ENCODE measurements at regions not wholly inside any gene's neighbourhood (a gene's known extent, or its start where the extent isn't known, plus 50 kb on each side); places are given as distances from the start of the nearest gene placed in this dataset.
"Not testable (repeated sequence)": the region's sequence is repeated elsewhere in the genome, so short reads cannot be mapped to it uniquely, and the experiment has no call there.

DNA sequence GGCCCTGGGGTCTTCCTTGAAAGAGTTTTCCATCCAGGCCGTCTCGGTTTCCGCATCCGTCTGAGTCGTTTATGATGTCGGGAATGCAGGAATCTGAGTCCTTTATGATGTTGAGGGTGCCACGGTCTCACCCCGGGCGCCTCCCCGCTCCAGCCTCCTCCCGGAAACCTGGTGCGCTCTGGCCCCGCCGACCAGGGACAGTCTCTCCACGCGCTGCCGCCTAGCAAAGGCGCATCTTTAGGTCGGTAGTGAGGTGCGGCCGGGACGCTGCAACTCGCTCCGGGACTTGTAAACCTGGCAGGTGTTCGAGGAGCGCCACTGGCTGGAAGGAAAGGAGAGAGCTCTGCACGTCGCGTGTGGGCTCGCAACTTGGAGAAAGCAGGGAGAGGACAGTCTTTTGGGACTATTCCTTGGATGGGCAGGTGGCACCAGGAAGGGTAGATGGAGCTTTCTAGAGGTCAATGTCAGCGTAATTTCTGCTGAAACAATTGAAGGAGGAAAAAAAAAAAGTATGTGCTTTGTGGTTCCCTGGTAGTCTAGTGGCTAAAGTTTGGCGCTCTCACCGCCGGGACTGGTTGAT lies 132.0 kb downstream of the FAM72B start:
- DNase-seq = peak; percentile 9

- DNase-seq = not testable (repeated sequence)
Measured at GRCh38 chr1:121054928-121055327, 129.2 kb downstream of the FAM72B start.

DNA sequence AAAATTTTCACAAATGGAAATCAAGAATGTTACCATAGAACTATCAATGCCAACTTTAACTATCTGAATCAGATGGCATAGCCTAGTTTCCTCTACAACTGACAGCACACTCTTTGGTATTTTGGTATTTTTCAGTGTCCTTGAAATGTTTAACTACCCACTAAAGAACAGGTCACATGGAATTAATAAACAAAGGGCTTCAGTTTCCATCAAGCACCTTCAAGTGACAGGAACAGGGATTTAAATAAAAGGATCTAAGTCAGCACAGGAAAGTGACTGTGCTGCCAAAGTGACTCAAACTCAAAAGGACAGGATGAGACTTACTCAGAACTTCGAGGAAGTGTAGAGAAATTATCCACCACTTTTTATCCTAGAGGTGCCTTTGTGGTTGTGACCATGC lies 117.2 kb downstream of the FAM72B start:
- not testable (repeated sequence) for DNase-seq

DNA sequence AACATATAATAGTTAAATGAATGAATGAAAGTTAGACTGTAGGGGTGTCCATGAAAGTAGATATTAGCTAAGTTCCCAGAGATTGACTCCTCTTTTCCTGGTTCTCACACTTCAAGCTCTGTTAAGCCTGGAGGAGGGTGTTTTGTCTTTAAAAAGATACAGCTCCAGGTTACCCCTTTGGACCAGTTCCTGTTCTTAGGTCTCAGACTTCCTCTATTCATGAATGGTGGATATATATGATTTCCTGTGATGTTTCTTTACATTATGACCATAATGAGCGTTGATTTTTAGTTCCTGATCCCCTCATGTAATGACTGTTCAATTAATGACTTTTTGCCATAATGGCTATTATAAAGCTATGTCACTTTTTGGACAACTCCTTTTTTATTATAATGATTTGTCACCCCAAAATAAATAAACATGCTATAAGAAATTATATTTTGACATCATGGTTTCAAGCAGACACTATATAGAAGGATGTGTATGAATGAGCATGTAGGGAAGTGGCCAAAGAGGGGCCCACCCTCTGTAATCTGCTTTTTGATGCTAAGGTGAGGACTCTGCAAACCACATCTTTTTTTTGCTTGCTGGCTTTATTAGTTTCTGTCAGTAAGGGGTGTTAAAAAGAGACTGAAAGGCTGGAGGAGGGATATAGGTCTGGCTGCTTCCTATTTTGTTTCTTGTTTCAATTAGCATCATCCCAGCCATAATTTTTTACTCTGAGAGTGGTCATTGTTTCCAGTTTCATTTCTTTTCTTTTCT lies 115.2 kb downstream of the FAM72B start:
- not testable (repeated sequence) for DNase-seq

DNA sequence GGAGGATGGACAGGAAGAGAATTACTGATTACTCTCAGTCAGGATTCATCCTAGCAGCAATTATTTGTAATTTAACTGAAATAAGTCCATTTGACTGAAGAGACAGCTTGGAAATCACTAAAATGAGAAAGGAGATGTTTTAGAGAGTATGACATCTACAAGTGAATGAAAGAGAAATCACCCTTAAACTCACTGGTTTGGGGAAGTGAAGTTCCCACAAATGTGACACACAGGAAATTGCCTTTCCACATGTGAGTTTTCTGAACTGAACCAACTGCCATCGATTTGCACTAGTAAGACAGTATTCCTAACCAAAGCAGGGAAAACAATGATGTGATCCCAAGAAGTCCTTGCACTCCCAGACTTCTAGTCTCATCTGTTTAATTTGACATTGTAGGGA lies 110.3 kb downstream of the FAM72B start:
- DNase-seq = not testable (repeated sequence)

- not testable (repeated sequence) for DNase-seq
Measured at GRCh38 chr1:121075254-121075805, 108.8 kb downstream of the FAM72B start.

DNA sequence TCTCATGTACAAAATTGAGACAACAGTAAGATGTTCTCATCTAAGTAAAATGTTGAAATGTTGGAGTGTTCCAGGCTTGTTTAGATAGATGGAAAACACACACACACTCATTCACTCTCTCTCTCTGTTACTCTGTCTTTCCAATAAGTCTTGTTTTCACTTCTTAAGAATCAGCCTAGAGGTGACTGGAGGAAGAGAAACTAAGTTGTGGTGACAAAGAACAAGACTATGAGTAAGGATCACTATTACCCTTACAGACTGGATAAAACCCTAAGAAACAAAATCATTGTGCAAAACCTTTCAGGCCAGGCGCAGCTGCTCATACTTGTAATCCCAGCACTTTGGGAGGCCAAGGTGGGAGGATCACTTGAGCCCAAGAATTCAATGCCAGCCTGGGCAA lies 107.5 kb downstream of the FAM72B start:
- DNase-seq = not testable (repeated sequence)

GRCh38 chr1:121079655-121080054 lies 104.5 kb downstream of the FAM72B start:
- DNase-seq = not testable (repeated sequence)

GRCh38 chr1:121080197-121080903 lies 103.8 kb downstream of the FAM72B start:
- not testable (repeated sequence) for DNase-seq

DNA sequence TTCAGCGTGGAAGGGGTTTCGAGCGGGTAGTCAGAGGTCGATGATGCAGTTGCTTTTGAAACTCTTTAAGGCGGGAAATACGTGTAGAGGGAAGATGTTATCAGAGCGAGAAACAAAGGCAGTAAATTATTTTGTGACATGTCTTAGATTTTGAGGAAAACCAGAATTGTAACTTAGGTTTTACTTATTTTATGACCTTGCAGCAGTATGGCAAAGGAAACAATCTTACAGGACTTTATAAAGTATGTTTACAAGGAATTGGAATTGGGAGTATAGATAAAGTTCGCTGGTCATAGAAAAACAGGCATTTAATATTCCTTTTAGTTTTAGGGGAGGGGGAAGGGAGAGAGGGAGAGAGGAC lies 103.3 kb downstream of the FAM72B start:
- DNase-seq = not testable (repeated sequence)

DNA sequence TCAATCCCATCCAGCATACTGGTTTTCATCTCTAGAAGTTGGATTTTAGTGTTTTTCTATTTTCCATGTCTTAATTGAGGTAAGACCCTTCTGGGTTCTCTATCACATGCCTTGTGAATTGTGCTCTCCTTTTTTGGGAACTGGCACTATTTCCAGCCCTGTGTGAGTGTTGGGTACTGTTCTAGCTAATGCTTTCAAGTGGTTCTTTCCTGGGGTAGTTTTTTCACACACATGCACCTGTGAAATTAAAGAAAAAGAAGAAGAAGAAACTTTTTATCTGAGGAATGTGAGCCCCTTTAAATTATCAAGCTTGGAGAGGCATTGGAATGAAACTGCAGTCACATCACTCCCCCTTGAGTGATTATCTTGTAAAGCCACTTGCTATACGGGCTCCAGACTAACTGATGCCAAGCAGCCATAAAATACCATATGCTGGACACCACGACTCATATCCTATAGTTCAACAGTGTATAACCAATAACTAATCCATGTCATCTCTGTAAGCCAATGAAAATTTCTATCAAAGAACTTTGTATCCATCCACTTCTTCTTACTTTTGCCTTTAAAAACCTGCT lies 102.4 kb downstream of the FAM72B start:
- not testable (repeated sequence) for DNase-seq

GRCh38 chr1:121082995-121083394 lies 101.1 kb downstream of the FAM72B start:
- DNase-seq = not testable (repeated sequence)

DNA sequence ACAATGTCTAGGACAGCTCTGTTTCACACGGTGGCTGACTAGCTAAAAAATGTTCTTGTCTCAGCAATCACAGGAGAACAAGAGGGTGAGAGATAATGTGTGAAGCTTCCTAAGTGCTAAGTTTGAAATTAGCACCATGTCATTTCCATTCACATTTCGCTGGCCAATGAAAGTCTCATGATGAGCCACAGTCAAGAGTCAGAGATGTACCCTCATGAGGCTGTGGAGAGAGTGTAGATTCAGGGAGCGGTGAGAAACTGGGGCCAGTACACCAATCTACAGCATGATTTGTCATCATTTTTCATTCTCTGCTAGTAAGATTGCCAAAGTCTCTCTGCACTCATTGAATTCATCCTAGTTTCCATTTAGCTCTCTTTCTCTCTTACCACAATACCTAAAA lies 97.9 kb downstream of the FAM72B start:
- not testable (repeated sequence) for DNase-seq

GRCh38 chr1:121087221-121087620 lies 96.9 kb downstream of the FAM72B start:
- not testable (repeated sequence) for DNase-seq

GRCh38 chr1:121088568-121088967 lies 95.6 kb downstream of the FAM72B start:
- not testable (repeated sequence) for DNase-seq

DNA sequence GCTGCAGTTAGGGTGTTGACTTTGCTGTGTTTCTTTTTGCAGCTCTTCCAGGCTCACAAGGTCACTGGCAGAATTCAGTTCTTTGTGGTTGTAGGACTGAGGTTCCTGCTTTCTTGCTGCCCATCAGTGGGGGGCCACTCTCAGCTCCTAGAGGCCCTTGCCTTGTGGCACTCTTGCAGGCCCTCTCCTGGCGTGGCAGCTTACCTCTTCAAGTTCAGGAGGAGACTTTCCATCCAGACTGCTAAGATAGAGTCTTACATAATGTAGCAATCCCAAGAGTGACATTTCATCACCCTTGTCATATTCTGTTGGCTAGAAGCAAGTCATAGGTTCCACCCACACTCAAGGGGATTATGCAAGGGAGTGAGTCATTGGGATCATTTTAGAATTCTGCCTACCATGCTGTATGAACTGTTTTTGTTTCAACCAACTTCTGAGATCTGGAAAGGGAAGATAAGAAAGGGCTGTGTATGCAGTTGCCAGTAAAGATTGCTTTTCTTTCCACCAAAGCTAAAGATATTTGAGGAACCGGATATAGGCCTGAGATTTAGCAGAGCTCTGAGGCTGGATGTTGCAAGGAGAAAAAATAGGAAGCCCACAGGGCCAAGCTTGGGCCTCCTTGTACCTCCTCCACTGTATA lies 91.7 kb downstream of the FAM72B start:
- DNase-seq = not testable (repeated sequence)

DNA sequence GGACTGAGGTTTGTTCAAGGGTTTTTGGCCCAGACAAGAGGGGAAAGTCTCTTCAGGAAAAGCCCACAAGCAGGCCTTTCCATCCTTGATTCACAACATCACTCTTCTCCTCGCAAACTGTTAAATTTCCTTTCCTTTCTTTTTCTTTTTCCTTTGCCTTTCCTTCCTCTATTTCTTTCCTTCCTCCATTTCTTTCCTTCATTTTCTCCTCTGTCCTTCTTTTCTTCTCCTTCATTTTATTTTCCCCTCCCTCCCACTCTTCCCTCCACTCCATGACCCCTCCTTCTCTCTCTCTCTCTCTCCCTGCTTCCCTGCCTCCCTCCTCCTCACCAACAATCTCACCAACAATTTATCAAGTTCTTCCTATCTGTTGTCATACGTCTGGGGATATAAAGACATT lies 89.1 kb downstream of the FAM72B start:
- DNase-seq = not testable (repeated sequence)

DNA sequence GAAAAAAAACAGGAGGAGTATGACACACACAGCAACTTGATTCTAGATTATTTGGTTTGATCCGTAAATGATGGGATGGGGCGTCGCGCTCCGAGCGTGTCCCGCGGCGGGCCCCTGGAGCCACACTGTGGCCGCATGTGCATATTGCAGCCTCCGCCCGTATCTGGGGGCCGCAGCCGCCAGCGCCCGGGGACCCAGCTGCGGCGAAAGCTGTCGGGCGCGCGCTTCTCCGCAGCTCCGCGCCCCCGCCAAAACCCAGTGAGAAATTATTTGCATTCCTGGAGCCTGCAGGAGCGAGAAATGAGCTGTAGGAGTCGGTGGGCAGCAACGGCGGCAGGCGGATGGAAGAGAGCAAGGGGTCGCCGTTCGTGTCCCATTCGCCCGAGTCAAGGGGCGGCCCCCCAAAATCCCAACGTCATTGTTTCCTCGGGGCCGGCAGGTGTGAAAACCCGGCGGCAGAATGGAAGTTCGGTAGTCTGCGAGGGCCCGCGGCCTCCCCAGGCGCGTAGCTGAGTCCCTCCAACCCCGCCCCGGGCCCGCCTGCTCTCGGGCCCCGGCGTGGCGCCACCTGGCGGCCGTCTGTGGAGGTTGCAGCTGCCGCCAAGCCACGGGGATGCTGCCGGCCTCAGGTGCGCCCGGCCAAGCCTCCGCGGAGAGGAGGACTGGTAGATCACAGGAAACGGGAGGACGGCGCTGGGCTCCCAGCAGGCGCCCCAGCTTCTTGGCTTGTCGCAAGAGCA lies 86.8 kb downstream of the FAM72B start:
- peak; percentile 87 for DNase-seq

DNA sequence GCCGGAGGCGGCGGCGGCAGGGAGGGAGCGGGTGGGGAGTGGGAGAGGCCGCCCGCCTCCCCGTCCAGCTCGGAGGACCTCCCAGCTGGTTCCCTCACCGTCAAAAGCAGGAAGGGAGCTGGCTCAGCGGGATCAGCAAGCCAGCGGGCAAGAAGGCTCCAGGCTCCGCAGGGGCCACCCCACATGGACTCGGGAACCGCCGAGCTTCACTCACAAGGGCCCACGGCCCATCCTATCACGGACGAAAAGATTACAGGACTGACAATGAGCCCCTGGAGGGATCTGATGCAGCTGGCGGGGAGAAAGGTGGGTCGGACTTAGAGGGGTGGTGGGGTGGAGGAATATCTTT lies 86.3 kb downstream of the FAM72B start:
- DNase-seq = peak; percentile 9

GRCh38 chr1:121109025-121109424 lies 75.1 kb downstream of the FAM72B start:
- not testable (repeated sequence) for DNase-seq

GRCh38 chr1:121116522-121117297 lies 67.4 kb downstream of the FAM72B start:
- not testable (repeated sequence) for DNase-seq

Measured in CD4-positive, alpha-beta T cell treated with Interleukin-17A for 4 hours (primary cell).